G401 (cell line): ENCODE measurements at regions not wholly inside any gene's neighbourhood (a gene's known extent, or its start where the extent isn't known, plus 50 kb on each side); places are given as distances from the start of the nearest gene placed in this dataset.

Experiments used
- DNase-seq: peaks from one replicate; pipeline ENCODE4 v3.0.0-alpha.2; 2015; ENCODE audit warnings: low spot score
- in situ Hi-C: cut with HindIII; loops from 2 replicates; pipeline ENCODE4 v1.10.0; 2016; ENCODE audit warnings: low sequenced_read_pairs, mixed read lengths

DNA sequence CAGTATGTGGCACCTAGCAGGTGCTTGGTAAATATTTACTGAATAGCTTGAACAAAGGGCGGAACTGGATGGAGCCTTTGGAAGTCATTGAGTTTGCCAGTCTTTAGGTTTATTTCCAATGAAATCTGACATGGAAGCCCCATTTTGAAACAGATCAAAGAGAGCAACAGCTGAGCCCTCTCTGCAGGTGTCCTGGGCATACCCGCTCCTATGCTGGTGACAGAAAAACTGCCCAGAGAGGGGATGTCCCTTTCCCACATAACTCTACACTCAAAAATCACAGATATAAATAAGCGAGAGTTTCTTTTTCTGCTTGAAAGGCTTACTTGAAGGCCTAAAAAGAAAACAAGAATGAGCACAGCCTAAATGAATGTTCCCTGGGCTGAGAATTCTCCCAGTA lies 53.0 kb upstream of the RALY start:
- in situ Hi-C loops = no loop called here
- no peak for DNase-seq
